Colonic mucosa (tissue), 4 donors: ENCODE measurements at regions not wholly inside any gene's neighbourhood (a gene's known extent, or its start where the extent isn't known, plus 50 kb on each side); places are given as distances from the start of the nearest gene placed in this dataset.

ENCODE experiments used
- DNase-seq: peaks from one replicate; pipeline ENCODE4 v3.0.0-alpha.2; 2020
- H3K27ac ChIP-seq: fragments of 200-600 bp; one replicate; pipeline ENCODE4 v1.8.0; 2021
- H3K27me3 ChIP-seq: fragments of 200-600 bp; one replicate; pipeline ENCODE4 v1.8.0; 2021
- H3K36me3 ChIP-seq: fragments of 200-600 bp; one replicate; pipeline ENCODE4 v1.8.0; 2021
- H3K4me1 ChIP-seq: fragments of 200-600 bp; one replicate; pipeline ENCODE4 v1.8.0; 2021; ENCODE audit warnings: mild to moderate bottlenecking
- H3K4me3 ChIP-seq: fragments of 200-600 bp; one replicate; pipeline ENCODE4 v1.8.0; 2021
- H3K9ac ChIP-seq, 2 donors: one replicate each; pipeline ENCODE4 v1.7.0; 2013; ENCODE audit warnings: control low read depth in 2 of 2, low read depth in 2 of 2, low read length in 2 of 2
- H3K9me3 ChIP-seq: fragments of 200-600 bp; one replicate; pipeline ENCODE4 v1.8.0; 2021
- intact Hi-C: fragments of 100-400 bp; cut with DNase I; formaldehyde crosslinking; loops from one replicate; pipeline ENCODE4 v1.14.1; 2022
- TF ChIP-seq, protein P1 (sequence below): fragments of 200-600 bp; IDR thresholded peaks from one replicate; pipeline ENCODE4 v1.8.0; 2022; ENCODE audit warnings: antibody characterized with exemption, mild to moderate bottlenecking
- donor health status: healthy.
- donor health status: DM: no; HTN: no; CAD: no.
- donor health status: DM: no; HTN: no; CAD: no.

- no peaks in the 10 kb centered on the region for H3K9me3 ChIP-seq
- no peaks in the 10 kb centered on the region for H3K27me3 ChIP-seq
- intact Hi-C loops, result no loop called here
- H3K4me1 ChIP-seq, result no peaks in the 10 kb centered on the region
- H3K4me3 ChIP-seq, result no peak overlapping the region
- no peak overlapping the region for H3K9ac ChIP-seq
- TF ChIP-seq, protein P1, sequence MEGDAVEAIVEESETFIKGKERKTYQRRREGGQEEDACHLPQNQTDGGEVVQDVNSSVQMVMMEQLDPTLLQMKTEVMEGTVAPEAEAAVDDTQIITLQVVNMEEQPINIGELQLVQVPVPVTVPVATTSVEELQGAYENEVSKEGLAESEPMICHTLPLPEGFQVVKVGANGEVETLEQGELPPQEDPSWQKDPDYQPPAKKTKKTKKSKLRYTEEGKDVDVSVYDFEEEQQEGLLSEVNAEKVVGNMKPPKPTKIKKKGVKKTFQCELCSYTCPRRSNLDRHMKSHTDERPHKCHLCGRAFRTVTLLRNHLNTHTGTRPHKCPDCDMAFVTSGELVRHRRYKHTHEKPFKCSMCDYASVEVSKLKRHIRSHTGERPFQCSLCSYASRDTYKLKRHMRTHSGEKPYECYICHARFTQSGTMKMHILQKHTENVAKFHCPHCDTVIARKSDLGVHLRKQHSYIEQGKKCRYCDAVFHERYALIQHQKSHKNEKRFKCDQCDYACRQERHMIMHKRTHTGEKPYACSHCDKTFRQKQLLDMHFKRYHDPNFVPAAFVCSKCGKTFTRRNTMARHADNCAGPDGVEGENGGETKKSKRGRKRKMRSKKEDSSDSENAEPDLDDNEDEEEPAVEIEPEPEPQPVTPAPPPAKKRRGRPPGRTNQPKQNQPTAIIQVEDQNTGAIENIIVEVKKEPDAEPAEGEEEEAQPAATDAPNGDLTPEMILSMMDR, result no peak
- no peaks in the 10 kb centered on the region for H3K36me3 ChIP-seq
- no peak for DNase-seq
- H3K27ac ChIP-seq, result no peak overlapping the region
Observed at GRCh38 chr6:79338493-79338892, 104.0 kb upstream of the HMGN3 start.

GRCh38 chr6:79335133-79335674, 100.7 kb upstream of the HMGN3 start:
- H3K9ac ChIP-seq, result no peak overlapping the region
- TF ChIP-seq, protein P1, result no peak
- H3K27ac ChIP-seq, result no peak overlapping the region
- no peaks in the 10 kb centered on the region for H3K27me3 ChIP-seq
- intact Hi-C loops, result no loop called here
- no peak for DNase-seq
- H3K36me3 ChIP-seq, result no peaks in the 10 kb centered on the region
- no peaks in the 10 kb centered on the region for H3K4me1 ChIP-seq
- no peaks in the 10 kb centered on the region for H3K9me3 ChIP-seq
- no peak overlapping the region for H3K4me3 ChIP-seq

- Histone ChIP-seq H3K27ac (no peak overlapping the region), H3K4me1 (no peaks in the 10 kb centered on the region), H3K9ac (no peak overlapping the region), H3K36me3 (no peaks in the 10 kb centered on the region), H3K27me3 (no peaks in the 10 kb centered on the region), H3K9me3 (no peaks in the 10 kb centered on the region), H3K4me3 (no peak overlapping the region)
- intact Hi-C loops, result no loop called here
- TF ChIP-seq, protein P1, result no peak
- no peak for DNase-seq
Observed at GRCh38 chr6:79334674-79335073, 100.2 kb upstream of the HMGN3 start.

DNA sequence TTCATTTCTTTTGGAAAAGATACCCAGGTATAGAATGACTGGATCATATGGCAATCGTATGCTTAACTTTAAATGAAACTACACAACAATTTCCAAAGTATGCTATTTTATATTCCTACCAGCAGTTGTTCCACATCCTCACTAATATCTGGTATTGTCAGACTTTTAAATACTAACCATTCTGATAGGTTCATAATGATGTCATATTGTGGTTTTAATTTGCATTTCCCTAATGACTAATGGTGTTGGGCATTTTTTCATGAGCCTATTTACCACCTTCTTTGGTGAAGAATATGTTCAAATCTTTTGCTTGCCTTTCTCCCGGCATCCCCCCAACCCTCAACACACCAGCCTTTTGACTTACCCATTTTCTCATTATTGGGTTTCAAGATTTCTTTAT, 96.2 kb upstream of the HMGN3 start:
- TF ChIP-seq, protein P1, result no peak
- H3K4me3 ChIP-seq, result no peak overlapping the region
- H3K9me3 ChIP-seq, result no peaks in the 10 kb centered on the region
- H3K9ac ChIP-seq, result no peak overlapping the region
- DNase-seq, result no peak
- H3K36me3 ChIP-seq, result no peaks in the 10 kb centered on the region
- intact Hi-C loops, result no loop called here
- H3K27ac ChIP-seq, result no peak overlapping the region
- H3K27me3 ChIP-seq, result no peaks in the 10 kb centered on the region
- no peaks in the 10 kb centered on the region for H3K4me1 ChIP-seq

GRCh38 chr6:79313254-79313653, 78.8 kb upstream of the HMGN3 start:
- DNase-seq, result no peak
- no peak overlapping the region for H3K27ac ChIP-seq
- H3K27me3 ChIP-seq, result no peaks in the 10 kb centered on the region
- no peaks in the 10 kb centered on the region for H3K36me3 ChIP-seq
- H3K9ac ChIP-seq, result no peak overlapping the region
- TF ChIP-seq, protein P1, result no peak
- H3K4me1 ChIP-seq, result no peaks in the 10 kb centered on the region
- intact Hi-C loops, result no loop called here
- H3K4me3 ChIP-seq, result no peak overlapping the region
- H3K9me3 ChIP-seq, result no peaks in the 10 kb centered on the region
